GM18873 (cell line): ENCODE measurements at regions not wholly inside any gene's neighbourhood (a gene's known extent, or its start where the extent isn't known, plus 50 kb on each side); places are given as distances from the start of the nearest gene placed in this dataset.

Source experiments
- ATAC-seq: cut with Tn5 transposase; IDR thresholded peaks from one replicate; pipeline ENCODE4 v1.9.1; 2021; ENCODE audit warnings: mild to moderate bottlenecking, moderate library complexity, moderate number of reproducible peaks; ENCODE audit not compliant: unreplicated experiment, low FRiP score

DNA sequence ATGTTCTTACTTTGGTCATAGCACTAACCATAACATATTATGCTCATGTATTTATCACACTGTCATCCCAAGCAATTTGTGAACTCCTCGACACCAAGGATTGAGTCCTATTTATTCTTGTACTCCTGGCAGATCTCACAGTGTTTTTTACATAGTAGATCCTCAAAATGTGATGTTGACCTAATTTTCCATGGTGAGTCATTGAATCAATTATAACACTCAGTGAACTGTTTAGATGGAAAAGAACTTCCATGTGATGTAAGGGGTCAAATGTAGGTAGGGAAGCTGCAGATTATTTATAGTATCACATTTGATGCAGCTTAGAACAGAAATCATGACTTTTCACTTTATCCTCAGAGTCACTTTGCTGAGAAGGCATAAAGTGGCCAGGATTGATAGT is 281.9 kb upstream of the ADAMTS5 start:
- no peak for ATAC-seq

- ATAC-seq, result no peak
Observed at GRCh38 chr21:27246741-27247140, 279.9 kb upstream of the ADAMTS5 start.

GRCh38 chr21:27244776-27245175 is 277.9 kb upstream of the ADAMTS5 start:
- no peak for ATAC-seq

DNA sequence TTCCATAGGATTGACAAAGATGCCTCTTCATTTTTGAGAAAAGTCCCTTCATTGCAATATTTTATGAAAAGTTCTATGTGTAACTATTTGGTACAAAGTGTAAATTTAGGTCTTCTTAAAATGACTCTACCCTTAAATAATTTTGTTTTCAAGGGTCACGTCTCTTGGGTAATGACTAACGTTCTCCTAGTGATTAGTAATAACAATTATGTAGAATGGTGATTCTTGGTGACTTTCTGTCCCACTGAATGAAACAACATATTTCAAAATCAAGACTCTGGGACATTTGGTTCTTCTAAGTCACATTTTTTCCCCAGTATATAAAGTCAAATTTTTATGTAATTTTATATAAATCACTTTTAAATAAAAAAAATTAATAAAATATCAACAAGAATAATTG is 277.5 kb upstream of the ADAMTS5 start:
- ATAC-seq, result no peak

DNA sequence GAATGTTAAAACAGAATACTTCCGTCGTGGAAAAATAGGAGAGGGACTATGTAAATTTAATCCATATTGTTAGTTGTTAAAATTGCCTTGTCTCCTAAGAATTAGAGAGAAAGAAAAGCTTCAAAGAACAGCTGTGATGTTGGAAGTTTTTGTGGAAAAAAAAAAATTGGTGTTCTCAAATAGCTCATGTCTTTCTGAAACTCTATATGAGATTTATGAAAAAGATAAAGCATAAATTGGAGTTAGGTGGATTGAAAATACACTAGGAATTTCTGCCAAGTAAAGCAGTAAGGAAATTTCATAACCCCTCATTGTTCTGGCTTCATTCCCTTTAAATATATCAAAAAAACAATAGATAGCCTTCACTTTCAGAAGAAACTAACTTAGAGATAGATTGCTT is 274.0 kb upstream of the ADAMTS5 start:
- no peak for ATAC-seq

GRCh38 chr21:27233514-27234115 is 266.7 kb upstream of the ADAMTS5 start:
- no peak for ATAC-seq

DNA sequence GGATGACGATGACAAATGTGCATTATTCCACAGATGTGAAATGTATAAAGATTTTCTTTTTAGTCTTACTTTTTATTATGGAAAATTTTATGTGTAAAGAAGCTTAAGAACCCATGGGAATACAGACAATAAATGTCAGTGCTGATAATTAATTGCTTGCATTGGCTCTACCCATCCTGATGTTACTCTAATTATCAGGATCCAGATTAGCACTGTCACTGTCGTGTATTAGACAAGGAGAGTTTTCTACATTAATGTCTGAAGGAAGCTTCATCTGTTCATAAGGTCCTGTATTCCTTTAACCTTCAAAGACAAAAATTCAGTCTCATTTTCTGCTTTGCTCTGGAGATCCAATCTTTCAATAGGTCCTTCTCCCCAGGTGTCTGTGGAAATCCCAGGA is 259.1 kb upstream of the ADAMTS5 start:
- no peak for ATAC-seq

GRCh38 chr21:27225151-27225550 is 258.3 kb upstream of the ADAMTS5 start:
- no peak for ATAC-seq

GRCh38 chr21:27224169-27224568 is 257.3 kb upstream of the ADAMTS5 start:
- no peak for ATAC-seq

- ATAC-seq, result no peak
Observed at GRCh38 chr21:27221077-27221476, 254.2 kb upstream of the ADAMTS5 start.

DNA sequence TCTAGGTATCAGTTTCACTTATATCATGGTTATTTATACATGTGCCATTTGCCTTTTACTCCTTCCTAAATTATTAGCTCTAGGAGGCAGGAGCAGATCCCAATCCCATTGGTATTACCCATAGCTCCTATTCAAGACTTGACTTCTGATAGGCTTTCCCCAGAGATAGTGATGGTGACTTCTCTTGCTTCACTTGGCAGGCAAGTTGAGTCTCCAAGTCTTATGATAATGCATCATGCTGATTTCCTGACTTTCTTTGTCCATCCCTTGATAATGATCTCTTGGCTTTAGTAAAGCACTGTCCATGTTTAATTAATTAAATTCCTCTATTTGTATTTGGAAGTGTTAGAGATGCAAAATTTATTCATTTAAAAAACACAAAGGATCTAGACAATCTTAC is 253.5 kb upstream of the ADAMTS5 start:
- ATAC-seq, result no peak

DNA sequence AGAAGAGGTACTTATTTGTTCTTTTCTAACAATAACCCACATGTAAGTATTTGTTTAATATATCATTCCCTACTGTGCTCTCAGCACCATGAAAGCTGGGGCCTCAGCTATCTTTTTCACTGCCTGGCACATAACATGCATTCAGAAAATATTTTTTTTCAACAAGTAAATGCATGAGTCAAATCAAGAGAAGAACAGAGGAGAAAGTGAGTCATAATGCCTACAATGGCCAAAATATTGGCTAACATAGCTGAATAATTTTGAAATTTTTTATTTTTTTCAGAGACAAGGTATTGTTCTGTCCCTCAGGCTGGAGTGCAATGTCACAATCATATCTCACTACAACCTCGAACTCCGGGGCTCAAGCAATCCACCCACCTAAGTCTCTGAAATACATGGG is 252.2 kb upstream of the ADAMTS5 start:
- ATAC-seq, result no peak

DNA sequence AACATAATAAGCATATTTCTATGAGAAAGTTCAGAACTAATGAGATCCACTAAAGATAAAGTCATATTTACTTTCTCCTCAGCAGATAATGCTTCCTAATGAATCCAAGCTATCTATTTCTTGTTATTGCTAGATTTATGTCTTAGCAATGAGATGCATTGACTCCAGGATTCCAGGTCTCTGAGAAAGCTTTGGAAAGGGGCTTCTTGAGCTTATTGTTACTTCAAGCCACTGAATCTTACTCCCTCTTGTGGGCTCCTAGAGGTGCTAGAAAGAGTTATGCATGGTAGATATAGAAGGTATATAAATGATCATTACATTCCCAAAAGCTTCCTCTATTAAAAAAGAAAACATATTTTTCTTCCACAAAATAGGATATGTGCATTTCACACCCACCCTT is 246.4 kb upstream of the ADAMTS5 start:
- ATAC-seq, result no peak

- ATAC-seq, result no peak
Observed at GRCh38 chr21:27212441-27212840, 245.6 kb upstream of the ADAMTS5 start.

GRCh38 chr21:27209546-27209945 is 242.7 kb upstream of the ADAMTS5 start:
- ATAC-seq, result no peak

- ATAC-seq, result no peak
Observed at GRCh38 chr21:27206368-27206982, 239.6 kb upstream of the ADAMTS5 start.

DNA sequence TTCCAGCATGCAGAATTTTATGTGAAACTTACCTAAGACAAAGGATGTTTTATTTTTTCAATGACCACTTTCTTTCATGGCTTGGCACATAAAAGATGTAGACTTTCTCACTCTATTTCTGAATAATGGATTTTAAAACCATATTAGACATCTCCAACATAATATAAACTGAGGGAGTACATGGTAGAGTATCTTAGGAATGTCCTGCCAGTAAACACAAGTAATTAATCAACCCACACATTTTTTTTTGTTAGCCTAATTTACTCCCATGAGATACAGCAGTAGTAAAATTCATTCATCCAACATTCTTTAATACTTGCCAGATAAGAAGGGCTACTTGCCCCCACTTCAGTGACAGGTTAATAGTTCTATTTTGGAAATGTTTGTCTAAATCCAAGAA is 235.4 kb upstream of the ADAMTS5 start:
- ATAC-seq, result no peak

- no peak for ATAC-seq
Observed at GRCh38 chr21:27201197-27201596, 234.3 kb upstream of the ADAMTS5 start.

DNA sequence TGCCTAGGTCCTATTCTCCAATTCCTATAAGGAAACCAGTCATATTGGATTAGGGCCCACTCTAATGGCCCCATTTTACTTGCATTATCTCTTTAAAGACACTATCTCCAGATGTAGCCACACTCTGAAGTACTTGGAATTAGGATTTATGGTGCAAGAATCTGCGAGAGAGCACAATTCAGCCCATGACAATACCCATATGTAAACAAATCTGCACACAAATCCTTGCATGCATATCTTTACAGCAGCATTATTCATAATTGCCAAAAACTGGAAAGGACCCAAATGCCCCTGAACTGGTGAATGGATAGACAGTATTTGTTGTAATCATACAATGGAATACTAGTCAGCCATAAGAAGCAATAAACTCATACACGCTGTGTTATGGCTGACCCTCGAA is 229.8 kb upstream of the ADAMTS5 start:
- ATAC-seq, result no peak

- ATAC-seq, result no peak
Observed at GRCh38 chr21:27192281-27192949, 225.5 kb upstream of the ADAMTS5 start.

DNA sequence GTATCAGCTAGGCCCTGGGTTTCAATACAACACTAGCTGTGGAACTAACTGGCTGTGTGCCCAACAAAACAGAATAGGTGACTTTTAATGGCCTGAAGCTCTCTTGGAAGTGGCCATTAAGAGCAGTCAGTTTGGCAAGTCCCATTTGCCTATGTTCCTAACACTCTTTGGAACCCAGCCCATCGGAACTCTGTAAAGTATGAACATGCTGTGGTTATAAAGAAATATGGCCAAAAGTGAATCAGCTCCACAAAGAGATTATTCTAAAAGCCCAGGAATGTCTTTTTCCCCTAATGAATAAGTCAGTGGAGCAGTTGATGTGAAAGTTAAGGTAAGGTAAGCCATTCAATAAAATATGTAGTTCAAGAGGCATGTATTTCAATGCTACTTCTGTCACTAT is 223.7 kb upstream of the ADAMTS5 start:
- ATAC-seq, result no peak

DNA sequence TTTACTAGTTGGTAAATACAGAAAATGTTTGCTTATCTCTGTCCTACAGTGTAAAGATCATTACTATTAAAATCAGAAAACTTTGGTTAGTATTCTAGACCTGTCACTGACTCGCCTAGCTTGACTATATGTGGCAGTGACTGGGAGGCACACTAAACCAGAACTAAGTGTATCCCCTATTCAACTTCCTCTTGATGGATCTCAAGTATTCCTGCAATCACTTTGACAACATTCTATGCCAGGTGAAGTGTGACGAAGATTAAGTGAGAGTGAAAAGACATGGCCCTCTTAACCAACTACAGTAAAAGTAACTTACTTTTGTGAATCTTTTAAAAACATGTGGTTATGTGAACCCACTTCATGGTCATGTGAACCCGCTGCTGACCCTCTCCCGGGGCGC is 223.0 kb upstream of the ADAMTS5 start:
- no peak for ATAC-seq
